Anterior cingulate cortex (tissue), 58 donors: ENCODE measurements at regions not wholly inside any gene's neighbourhood (a gene's known extent, or its start where the extent isn't known, plus 50 kb on each side); places are given as distances from the start of the nearest gene placed in this dataset.
"Not testable (repeated sequence)": the region's sequence is repeated elsewhere in the genome, so short reads cannot be mapped to it uniquely, and the experiment has no call there.

Experiments used
- DNase-seq, 58 donors: peaks; one replicate each; lab custom pipeline; 2025; lab: John Stamatoyannopoulos, UW

DNA sequence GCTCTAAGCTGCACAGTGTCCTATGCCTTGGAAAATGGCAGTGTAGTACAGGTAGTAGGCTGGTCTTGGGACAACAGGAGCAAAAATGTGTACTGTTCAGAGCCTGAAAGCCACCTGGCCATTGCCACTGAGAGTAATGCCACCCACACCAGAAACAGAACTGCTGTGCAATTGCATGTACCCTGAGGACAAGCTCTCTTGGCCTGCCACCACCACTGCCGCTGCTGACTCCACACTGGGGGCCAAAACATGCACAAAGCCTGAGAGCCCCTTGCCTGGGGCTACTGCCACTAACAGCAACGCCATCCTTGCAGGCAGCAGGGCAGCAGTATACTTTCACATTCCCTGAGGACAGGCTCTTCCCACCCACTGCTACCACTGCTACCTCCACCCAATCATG is 251.9 kb upstream of the CDH12 start:
- DNase-seq: no peak

GRCh38 chr5:23103566-23103965 is 250.4 kb upstream of the CDH12 start:
- DNase-seq: no peak

- not testable (repeated sequence) for DNase-seq
Observed at GRCh38 chr5:23095418-23095817, 242.3 kb upstream of the CDH12 start.

DNA sequence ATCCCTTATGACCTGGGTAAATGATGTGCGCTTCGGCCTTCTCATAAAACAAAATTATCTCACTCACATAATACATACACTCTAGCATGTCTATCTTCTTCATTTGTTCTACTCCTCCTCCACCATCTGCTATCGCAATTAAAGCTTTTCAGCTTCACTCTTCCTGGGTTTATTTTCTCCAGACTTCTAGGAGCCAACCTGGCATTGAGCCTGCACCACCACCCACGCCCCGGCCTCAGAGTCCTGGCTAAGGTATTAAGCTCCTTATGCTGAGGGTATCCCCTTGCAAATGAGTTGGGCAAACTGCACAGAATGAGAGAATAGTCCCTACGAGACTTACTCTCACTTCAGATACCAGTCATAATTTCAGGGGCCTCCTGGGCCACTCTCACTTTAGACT is 236.1 kb upstream of the CDH12 start:
- DNase-seq: peak in 16 of 58 donors; percentile 0 to 39 (median 6)

GRCh38 chr5:23084815-23085214 is 231.7 kb upstream of the CDH12 start:
- no peak for DNase-seq

- no peak for DNase-seq
Observed at GRCh38 chr5:23072179-23072578, 219.0 kb upstream of the CDH12 start.

- DNase-seq: no peak
Observed at GRCh38 chr5:23071682-23072081, 218.5 kb upstream of the CDH12 start.

GRCh38 chr5:23064710-23065109 is 211.6 kb upstream of the CDH12 start:
- DNase-seq: no peak

DNA sequence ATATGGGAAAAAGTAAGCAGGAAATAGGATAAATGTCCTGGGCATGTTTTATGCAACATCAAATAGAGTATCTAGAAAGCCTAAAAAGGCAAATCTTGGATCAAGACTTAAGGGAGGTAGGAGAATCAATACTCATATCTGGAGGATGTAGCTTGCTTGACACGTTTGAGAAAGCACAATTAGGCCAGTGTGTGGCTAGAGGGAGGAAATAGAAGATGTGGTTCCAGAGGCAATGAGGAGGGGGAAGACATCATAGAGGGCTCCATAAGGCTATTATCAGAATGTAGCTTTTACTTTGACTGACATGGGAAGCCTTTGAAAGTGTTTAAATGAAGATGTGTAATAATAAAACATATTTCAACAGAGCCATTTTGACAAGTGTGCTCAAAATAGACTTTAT is 200.7 kb upstream of the CDH12 start:
- DNase-seq: no peak

DNA sequence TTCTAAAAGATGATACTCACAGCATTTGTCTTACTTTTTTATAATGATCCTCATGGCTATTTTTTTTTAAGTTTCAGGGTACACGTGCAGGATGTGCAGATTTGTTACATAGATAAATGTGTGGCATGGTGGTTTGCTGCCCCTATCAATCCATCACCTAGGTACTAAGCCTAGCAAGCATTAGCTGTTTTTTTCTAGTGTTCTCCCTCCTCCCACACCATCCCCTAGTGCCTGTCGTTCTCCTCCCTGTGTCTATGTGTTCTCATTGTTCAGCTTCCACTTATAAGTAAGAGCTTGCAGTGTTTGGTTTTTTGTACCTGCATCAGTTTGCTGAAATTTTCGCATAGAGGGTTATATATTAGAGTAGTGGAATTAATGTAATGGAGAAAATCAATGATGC is 189.1 kb upstream of the CDH12 start:
- DNase-seq: no peak

DNA sequence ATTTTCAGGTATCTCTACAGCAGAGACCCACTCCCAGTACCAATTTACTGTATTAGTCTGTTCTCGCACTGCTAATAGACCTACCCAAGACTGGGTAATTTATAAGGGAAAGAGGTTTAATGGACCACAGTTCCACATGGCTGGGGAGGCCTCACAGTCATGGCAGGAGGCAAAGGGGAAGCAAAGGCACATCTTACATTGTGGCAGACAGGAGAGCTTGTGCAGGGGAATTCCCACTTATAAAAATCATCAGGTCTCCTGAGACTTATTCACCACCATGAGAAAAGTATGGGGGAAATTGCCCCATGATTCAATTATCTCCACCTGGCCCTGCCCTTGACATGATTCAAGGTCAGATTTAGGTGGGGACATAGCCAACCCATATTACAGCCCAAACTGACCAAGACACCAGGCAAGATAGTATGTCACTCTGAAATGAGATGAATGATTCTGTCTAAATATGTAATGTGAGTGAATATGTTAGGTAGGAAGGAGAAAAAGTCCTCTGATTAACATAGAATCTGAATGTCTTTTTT is 182.5 kb upstream of the CDH12 start:
- no peak for DNase-seq

GRCh38 chr5:23033864-23034263 is 180.7 kb upstream of the CDH12 start:
- no peak for DNase-seq

GRCh38 chr5:23029290-23029689 is 176.1 kb upstream of the CDH12 start:
- DNase-seq: no peak

DNA sequence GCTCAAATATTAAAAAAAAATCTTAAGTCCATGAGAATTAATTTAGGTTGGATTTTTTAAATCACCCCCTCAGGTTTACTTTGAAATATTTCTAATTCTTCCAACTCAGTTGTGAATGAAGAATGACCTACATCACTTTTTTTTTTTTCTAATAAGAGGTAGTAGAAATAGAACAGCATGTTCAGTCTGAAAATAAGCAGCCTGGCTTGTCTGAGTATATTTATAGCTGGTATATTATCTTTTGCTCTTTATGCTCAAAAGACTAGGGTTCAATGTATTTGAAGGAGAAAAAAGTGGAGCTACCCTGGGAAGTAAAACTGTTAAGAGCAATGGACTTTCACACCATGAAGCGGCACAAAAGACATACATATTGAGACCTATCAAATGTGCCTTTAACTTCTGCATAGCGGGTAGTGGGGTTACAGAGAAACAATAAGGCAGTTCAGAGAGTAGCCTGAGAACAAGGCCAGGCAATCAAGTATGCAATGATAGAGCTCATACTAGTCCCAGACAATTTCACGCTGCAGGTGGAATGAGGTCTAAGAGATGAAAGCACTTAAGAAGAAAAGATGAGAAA is 175.4 kb upstream of the CDH12 start:
- no peak for DNase-seq

GRCh38 chr5:23027830-23028229 is 174.7 kb upstream of the CDH12 start:
- DNase-seq: no peak

DNA sequence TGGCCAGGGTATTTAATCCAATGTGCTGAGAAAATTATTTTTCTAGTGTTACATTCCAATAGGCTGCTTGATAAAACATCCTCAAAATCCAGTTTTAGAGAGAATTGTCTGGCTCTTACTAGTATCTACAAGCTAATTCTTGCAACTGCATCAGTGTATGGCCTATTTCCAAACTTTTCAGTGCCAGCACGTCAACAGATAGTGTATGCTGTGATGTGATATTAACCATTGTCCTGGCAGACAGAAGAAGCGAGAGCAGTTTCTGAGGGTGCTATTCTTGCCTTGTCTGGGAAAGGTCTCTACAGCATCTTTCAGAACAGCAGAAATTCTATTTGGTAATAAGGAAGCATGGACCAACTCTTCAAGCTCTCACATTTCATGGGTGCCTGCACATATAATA is 174.2 kb upstream of the CDH12 start:
- DNase-seq: no peak

DNA sequence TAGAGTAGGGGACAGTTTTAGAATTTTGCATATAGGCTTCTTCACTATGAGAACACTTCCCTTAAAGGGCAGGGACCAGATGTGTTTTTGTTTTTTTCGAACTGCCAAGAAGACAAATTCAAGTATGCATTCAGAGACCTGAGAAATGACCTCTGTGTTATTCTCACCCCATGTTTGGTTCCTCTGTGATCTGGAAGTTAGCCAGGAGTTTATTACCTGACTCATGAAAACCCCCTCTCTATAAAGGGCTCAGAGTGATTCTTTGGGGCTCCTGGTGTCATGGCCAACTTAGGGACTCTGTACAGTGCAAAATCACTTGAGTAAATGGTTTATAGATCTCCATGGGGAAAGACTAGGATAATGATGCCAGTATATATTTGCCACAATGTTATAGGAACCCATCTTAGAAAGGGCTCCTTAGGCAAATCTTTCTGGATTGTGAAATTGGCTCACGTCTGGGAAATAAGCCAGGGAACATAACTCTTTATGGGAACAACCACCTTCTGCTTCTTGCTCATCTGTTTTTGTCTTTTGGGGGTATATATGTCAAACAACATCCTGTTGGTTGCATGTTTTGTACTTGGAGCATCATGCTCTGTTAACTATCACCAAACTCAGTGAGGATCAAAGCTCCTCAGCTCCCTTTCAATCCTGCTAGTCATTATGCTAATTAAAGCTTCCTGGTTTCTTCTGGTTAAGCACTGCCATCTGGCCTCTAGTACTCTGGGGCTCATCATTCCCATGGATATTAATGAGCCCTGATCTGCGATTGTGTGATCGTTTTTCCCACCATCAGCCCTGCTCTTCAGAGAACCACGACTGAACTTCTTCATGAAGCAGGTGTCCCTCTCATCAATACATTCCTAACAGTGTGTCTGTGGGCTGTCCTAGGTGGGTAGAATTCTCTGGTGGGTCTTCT is 173.4 kb upstream of the CDH12 start:
- no peak for DNase-seq

- DNase-seq: no peak
Observed at GRCh38 chr5:23025629-23026233, 172.6 kb upstream of the CDH12 start.

DNA sequence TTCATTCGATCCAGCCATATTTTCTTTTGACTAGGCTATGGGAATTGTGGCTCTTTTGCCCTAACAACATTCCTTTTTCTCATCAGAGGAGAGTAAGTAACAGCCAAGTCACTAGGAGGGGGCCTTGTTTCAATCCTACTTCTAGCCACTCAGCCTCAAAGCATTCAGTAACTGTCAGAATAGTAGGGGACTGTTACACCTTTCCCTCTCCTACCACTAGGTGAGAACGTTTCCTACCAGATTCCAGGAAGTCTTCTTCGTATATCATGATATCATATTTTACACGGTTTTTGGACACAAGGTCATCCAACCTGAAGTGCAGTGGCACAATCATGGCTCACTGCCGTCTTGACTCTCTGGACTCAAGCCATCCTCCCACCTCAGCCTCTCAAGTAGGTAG is 171.3 kb upstream of the CDH12 start:
- no peak for DNase-seq

- DNase-seq: no peak
Observed at GRCh38 chr5:23014825-23015224, 161.7 kb upstream of the CDH12 start.

DNA sequence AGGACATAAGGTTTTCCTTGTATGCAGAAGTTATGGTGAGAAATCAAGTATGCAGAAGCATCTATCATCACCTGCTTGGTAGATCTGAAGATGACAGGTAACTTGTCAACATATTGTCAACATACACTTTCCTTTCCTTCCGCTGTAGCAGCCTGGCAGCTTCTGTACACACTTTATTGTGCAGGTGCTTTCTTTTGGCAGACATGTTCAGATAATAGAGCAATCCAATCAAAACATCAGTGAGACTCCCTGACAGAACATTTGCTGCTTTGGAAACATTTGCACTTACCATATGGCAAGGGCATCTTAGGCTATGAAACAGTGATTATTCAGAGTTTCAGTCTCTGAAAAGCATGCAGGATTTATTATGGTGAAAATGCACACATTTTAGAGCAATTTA is 161.1 kb upstream of the CDH12 start:
- DNase-seq: no peak
